ENCODE measurements at regions not wholly inside any gene's neighbourhood (a gene's known extent, or its start where the extent isn't known, plus 50 kb on each side); places are given as distances from the start of the nearest gene placed in this dataset.

DNA sequence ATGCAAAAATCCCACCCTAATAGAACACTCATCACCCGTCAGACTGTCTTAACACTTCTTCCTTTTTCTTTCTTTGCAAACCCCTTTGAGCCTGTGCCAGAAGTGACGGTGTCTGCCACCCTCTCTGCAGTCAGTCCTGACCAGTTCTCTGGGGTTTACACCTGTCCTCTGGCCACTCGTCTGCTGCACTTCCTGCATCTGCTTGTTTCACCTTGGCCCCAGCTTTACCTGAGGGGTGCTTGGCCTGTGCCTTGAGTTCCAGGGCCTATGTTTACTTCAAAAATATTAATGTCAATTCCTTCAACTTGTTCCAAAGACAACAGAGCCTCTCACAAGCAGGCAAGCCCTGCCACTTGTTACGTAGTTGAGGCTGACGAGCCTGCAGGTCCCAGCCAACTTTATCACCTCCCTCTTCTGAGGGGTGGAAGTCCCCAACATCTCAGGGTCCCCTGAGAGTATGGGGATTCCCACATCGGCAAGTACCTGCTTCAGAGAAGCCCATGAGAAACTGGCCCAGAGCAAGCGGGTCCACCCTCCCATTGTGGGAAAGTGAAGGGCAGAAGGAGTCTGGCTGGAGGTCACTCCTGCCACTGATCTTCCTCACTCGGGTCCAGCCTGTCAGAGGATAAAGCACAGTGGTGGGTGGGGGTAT lies 205.4 kb downstream of the DAD1 start:
- TF ChIP-seq POLR2A (IDR thresholded peaks at IDR 0.05) = no peak
- TF ChIP-seq, protein P1, sequence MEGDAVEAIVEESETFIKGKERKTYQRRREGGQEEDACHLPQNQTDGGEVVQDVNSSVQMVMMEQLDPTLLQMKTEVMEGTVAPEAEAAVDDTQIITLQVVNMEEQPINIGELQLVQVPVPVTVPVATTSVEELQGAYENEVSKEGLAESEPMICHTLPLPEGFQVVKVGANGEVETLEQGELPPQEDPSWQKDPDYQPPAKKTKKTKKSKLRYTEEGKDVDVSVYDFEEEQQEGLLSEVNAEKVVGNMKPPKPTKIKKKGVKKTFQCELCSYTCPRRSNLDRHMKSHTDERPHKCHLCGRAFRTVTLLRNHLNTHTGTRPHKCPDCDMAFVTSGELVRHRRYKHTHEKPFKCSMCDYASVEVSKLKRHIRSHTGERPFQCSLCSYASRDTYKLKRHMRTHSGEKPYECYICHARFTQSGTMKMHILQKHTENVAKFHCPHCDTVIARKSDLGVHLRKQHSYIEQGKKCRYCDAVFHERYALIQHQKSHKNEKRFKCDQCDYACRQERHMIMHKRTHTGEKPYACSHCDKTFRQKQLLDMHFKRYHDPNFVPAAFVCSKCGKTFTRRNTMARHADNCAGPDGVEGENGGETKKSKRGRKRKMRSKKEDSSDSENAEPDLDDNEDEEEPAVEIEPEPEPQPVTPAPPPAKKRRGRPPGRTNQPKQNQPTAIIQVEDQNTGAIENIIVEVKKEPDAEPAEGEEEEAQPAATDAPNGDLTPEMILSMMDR (IDR thresholded peaks at IDR 0.05) = no peak
- TF ChIP-seq POLR2AphosphoS5 (IDR thresholded peaks at IDR 0.05) = no peak
